ENCODE measurements at regions not wholly inside any gene's neighbourhood (a gene's known extent, or its start where the extent isn't known, plus 50 kb on each side); places are given as distances from the start of the nearest gene placed in this dataset.
"Not testable (repeated sequence)": the region's sequence is repeated elsewhere in the genome, so short reads cannot be mapped to it uniquely, and the experiment has no call there.

DNA sequence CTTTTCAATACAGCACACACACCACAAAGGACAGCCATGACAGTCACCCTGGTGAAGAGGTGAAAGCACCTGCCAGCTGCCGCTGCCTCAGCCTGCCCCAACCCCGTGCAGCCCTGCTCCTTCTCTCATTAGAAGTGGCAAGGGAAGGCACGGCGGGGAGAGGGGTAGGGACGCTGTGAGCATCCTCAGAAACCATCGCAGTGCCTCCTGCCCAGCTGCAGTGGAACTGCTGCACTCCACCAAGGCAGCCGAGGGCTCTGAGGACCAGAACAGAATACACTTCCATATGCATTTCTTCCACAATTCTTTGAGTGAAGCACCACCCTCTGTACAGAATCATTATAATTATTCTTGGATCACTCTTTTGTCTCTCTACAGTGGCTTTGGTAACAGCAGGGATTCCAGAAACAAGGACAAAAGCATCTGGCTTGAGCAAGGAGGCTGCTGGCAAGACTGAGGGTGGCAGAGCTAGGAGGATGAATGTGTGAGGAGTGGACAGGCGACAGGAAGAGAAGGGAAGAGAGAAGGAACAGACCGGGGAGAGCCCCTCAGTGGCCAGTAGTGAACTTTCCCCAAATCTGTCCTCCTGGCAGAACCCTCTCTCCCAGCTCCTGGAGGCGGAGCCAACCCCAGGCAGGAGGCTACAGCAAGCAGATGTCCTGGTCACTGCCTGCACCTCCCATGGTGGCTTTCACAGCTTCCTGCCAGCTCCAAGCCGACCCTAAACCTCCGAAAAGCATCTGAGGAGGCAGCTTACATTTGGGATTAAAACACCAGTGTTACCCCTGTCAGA is 73.2 kb downstream of the MTNR1A start:
- no peak for DNase-seq (ENCODE audit: low read depth in 4 of 4, low spot score in 3 of 4)

DNA sequence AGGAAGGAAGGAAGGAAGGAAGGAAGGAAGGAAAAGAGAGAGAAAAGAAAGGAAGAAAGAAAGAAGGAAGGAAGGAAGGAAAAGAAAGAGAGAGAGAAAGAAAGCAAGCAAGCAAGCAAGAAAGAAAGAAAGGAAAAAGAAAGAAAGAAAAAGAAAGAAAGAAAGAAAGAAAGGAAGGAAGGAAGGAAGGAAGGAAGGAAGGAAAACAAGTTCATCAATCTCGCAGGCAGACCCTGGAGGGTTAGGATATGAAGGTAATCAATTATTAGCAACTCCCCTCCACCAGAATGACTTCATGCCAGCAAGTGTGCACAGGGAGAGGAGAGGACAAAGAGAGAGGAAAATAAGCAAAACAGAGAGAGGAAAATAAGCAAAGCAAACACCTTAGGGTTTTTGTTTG is 80.2 kb downstream of the MTNR1A start:
- DNase-seq (ENCODE audit: low read depth in 4 of 4, low spot score in 3 of 4): no peak

- DNase-seq (ENCODE audit: low read depth in 4 of 4, low spot score in 3 of 4): no peak
Measured at GRCh38 chr4:186473933-186474332, 81.4 kb downstream of the MTNR1A start.

GRCh38 chr4:186472948-186473347 is 82.4 kb downstream of the MTNR1A start:
- DNase-seq (ENCODE audit: low read depth in 4 of 4, low spot score in 3 of 4): peak in 2 of 4 donors; percentile 12 to 28

DNA sequence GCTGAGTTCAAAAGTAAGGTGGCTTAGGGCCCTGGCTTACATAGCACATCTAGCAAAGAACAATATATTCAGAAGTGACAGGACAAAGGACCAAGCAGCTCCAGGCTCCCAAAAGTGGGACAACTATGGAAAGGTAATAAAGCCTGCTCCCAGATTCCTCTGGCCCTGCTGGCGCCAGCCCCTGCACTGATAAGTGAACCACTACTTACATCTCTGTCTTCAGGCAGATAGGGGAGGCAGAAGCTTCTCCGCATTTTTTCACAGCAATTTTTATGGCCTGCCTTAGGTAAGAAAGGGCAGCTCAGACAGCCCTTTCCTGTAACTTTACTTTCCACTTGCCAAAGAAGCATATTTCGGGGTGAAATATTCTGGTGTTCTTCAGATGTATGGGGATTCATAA is 83.9 kb downstream of the MTNR1A start:
- DNase-seq (ENCODE audit: low read depth in 4 of 4, low spot score in 3 of 4): no peak

DNA sequence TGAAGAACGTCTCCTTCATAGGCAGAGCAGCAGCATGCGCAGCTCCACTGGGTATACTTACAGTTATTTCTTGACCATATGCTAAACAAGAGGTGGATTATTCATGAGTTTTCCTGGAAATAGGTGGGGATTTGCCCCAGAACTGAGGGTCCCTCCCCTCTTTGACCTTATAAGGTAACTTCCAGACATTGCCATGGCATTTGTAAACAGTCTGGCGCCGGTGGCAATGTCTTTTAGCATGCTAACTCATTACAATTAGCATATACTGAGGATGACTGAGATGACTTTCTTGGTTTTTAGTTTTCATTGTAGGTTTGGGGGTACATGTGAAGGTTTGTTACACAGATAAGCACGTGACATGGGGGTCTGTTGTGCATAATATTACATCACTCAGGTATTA is 97.3 kb downstream of the MTNR1A start:
- DNase-seq (ENCODE audit: low read depth in 4 of 4, low spot score in 3 of 4): no peak

DNA sequence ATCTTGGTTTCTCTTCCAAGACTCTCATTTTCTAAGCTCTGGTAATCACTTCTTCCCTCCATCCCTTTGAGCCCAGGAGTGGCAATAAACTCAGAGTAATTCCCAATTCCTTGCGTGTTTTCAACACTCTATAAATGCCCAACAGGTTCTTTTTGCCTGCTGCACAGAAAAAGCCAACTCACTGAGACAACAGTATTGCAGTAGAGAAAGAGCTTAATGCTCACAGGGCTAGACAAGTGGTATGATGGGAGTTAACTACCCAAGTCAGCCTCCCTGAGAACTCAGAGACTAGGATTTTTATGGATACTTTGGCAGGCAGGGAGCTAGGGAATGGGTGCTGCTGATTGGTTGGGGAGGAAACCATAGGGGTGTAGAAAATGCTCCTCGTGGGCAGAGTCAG is 103.4 kb downstream of the MTNR1A start:
- DNase-seq (ENCODE audit: low read depth in 4 of 4, low spot score in 3 of 4): no peak

DNA sequence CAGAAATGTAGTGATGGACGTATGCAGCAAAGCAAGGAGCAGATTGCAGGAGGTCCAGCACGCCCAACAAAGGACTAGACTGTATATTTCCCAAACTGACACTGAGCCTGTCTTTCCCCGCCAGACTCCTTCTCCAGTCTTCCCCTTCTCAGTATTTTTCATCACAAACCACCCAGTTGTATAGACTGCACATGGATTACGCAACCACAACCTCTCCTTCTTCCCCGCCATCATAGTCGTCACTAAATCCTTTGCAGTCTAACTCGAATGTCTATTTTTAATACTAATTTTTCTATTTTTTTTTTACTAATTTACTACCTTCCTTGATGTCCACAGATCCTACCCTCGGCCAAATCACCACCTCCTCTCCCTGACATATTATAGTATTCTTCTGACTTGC is 105.4 kb downstream of the MTNR1A start:
- no peak for DNase-seq (ENCODE audit: low read depth in 4 of 4, low spot score in 3 of 4)

DNA sequence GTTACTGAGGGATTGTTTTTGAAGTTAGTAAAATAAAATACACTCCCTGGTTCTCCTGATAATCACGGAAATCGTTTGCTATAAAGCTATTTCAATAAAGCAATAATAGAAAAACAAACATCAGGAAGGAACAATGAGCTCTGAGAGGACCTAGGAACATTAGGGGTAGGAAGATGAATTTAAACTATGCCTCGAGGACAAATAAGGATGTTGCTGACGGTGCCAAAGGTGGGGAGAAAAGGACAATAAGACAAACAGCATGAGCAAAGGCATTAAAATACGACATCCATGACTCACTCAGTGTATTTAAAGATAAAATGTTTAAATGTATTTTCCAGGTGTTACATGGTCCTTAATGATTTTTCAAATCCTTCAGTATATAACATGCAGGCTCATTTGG is 110.3 kb downstream of the MTNR1A start:
- DNase-seq (ENCODE audit: low read depth in 4 of 4, low spot score in 3 of 4): no peak

DNA sequence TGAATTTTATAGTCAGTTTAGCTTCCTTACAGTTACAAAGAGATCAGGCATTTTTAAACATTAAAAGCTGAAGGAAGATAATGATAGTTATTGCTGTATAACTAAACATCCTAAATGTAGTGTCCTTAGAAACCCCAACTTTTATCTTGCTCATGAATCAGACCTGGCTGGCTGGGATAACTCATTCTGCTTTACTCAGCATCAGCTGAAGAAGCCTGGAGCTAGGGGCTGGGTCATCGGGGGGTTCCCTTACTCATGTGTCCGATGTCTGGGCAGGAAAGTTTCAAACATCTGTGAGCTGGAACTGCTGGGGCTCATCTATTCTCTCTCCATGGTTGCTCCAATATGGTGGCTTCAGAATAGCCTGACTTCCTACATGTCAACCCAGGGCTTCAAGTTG is 113.9 kb downstream of the MTNR1A start:
- DNase-seq (ENCODE audit: low read depth in 4 of 4, low spot score in 3 of 4): no peak

GRCh38 chr4:186428481-186428880 is 126.9 kb downstream of the MTNR1A start:
- no peak for DNase-seq (ENCODE audit: low read depth in 4 of 4, low spot score in 3 of 4)

DNA sequence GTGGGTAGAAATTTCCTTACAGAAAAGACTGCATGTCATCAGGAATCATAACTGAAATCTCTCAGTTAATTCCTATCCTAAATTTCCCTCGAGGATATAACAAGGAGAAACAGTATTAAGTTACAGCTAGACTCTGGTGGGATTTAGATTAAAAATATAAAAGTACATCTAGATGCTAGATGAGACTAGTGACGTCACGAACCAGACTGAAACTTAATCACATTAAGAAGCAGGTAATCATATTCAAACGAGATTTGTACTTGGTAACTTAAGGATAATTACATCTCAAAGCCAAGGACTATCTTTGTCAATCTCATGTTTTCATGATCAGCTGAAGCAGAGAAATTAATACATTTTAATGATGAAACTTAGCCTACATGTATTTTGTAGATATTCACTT is 130.6 kb downstream of the MTNR1A start:
- DNase-seq (ENCODE audit: low read depth in 4 of 4, low spot score in 3 of 4): no peak

- no peak for DNase-seq (ENCODE audit: low read depth in 4 of 4, low spot score in 3 of 4)
Measured at GRCh38 chr4:186422296-186422695, 133.1 kb downstream of the MTNR1A start.

- DNase-seq (ENCODE audit: low read depth in 4 of 4, low spot score in 3 of 4): no peak
Measured at GRCh38 chr4:186416451-186417060, 138.8 kb downstream of the MTNR1A start.

GRCh38 chr4:186414390-186414789 is 141.0 kb downstream of the MTNR1A start:
- no peak for DNase-seq (ENCODE audit: low read depth in 4 of 4, low spot score in 3 of 4)

GRCh38 chr4:186405957-186406356 is 140.0 kb downstream of the F11 start:
- no peak for DNase-seq (ENCODE audit: low read depth in 4 of 4, low spot score in 3 of 4)

DNA sequence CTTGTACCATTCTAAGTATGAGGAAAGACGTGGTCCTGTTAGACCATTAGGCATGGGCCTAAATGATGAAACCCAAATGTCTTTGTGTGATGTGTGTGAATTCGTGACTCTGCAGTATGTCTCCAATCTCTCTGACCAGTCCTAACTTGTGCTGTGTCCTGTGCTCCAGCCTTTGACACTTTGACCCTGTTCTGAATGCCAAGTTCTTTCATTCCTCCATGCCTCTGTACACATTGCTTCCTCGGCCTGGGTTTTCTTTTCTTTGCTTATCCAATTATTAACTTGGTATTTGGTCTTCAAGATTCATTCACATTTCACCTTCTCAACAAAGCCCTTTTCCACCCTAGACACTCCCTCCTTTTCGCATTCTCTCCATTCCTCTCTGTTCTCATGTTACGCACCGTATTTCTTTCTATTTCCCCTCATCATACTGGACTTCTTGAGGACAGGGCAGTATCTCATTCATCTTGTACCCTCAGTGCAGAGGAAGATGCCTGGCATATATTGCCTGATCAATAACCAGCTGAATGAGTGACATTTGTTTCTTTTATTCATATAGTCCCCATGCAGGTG is 138.7 kb downstream of the F11 start:
- no peak for DNase-seq (ENCODE audit: low read depth in 4 of 4, low spot score in 3 of 4)

- DNase-seq (ENCODE audit: low read depth in 4 of 4, low spot score in 3 of 4): no peak
Measured at GRCh38 chr4:186400676-186401075, 134.7 kb downstream of the F11 start.

GRCh38 chr4:186392017-186392416 is 126.0 kb downstream of the F11 start:
- no peak for DNase-seq (ENCODE audit: low read depth in 4 of 4, low spot score in 3 of 4)

DNA sequence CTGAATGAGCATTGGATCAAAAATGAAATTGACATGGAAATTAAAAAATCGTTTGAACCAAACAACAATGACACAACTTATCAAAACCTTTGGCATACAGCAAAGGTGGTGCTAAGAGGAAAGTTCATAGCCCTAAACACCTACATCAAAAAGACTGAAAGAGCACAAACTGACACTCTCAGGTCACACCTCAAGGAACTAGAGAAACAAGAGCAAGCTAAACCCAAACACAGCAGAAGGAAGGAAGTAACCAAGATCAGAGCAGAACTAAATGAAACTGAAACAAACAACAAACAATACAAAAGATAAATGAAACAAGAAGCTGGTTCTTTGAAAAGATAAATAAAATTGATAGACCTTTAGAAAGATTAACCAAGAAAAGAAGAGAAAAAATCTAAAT is 118.3 kb downstream of the F11 start:
- DNase-seq (ENCODE audit: low read depth in 4 of 4, low spot score in 3 of 4): not testable (repeated sequence)

- no peak for DNase-seq (ENCODE audit: low read depth in 4 of 4, low spot score in 3 of 4)
Measured at GRCh38 chr4:186368281-186368680, 102.3 kb downstream of the F11 start.

DNA sequence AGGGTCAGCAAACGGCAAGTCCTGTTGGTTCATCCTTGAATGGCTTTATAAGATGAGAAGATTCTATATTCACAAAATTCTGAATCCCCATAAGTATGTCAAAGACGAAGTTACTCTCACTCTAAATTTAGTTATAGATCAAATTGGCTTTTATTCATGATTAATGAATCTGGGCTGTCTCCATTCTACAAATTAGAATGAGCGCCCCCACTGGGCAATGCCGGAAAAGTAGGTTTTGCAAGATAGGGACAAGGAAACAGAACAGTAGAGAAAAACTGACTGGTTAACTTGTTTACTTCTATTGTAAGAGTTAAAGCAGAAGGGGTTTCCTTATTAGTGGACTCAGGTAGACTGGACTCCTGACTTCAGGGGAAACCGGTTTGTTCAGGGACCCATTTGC is 100.3 kb downstream of the F11 start:
- no peak for DNase-seq (ENCODE audit: low read depth in 4 of 4, low spot score in 3 of 4)

Measured in right renal pelvis (tissue), 4 donors.